GM12878 (cell line): ENCODE measurements at regions not wholly inside any gene's neighbourhood (a gene's known extent, or its start where the extent isn't known, plus 50 kb on each side); places are given as distances from the start of the nearest gene placed in this dataset.

ENCODE experiments used
- ATF7 ChIP-seq: fragments of 450-650 bp; IDR thresholded peaks from 2 replicates; pipeline ENCODE4 v1.6.1; 2016; ENCODE audit warnings: low read depth, mild to moderate bottlenecking
- BRCA1 ChIP-seq: IDR thresholded peaks from 2 replicates; pipeline ENCODE4 v1.6.1; 2011; ENCODE audit warnings: low read depth, low read length, improper control_type of control experiment
- CBFB ChIP-seq: IDR thresholded peaks from 2 replicates; pipeline ENCODE4 v1.6.1; 2016; ENCODE audit warnings: antibody characterized with exemption, low read depth
- CREM ChIP-seq: IDR thresholded peaks from 2 replicates; pipeline ENCODE4 v1.6.1; 2014; ENCODE audit warnings: antibody characterized with exemption, low read depth
- E2F4 ChIP-seq: IDR thresholded peaks from 2 replicates; pipeline ENCODE4 v1.6.1; 2012; ENCODE audit warnings: low read depth, low read length, improper control_type of control experiment
- EED ChIP-seq: sonication (generic); IDR thresholded peaks from 2 replicates; pipeline ENCODE4 v1.6.1; 2016; ENCODE audit warnings: antibody characterized with exemption, low read depth
- GABPA ChIP-seq: IDR thresholded peaks from 2 replicates; pipeline ENCODE4 v1.6.1; 2014; ENCODE audit warnings: antibody characterized with exemption, low read depth, mild to moderate bottlenecking, inconsistent platforms
- HDGF ChIP-seq: fragments of 450-650 bp; IDR thresholded peaks from 2 replicates; pipeline ENCODE4 v1.6.1; 2016; ENCODE audit warnings: antibody characterized with exemption
- IRF5 ChIP-seq: fragments of 450-650 bp; IDR thresholded peaks from 2 replicates; pipeline ENCODE4 v1.6.1; 2017; ENCODE audit warnings: borderline replicate concordance
- NBN ChIP-seq: fragments of 450-650 bp; IDR thresholded peaks from 2 replicates; pipeline ENCODE4 v1.6.1; 2016
- NFXL1 ChIP-seq: fragments of 450-650 bp; IDR thresholded peaks from 2 replicates; pipeline ENCODE4 v1.6.1; 2017; ENCODE audit warnings: antibody characterized with exemption, mild to moderate bottlenecking, borderline replicate concordance
- PBX3 ChIP-seq: IDR thresholded peaks from 2 replicates; pipeline ENCODE4 v1.6.1; 2011; ENCODE audit warnings: mild to moderate bottlenecking, low read depth, low read length, moderate library complexity; ENCODE audit not compliant: insufficient replicate concordance
- PKNOX1 ChIP-seq: fragments of 450-650 bp; IDR thresholded peaks from 2 replicates; pipeline ENCODE4 v1.6.1; 2016; ENCODE audit warnings: mild to moderate bottlenecking
- RAD21 ChIP-seq: IDR thresholded peaks from 2 replicates; pipeline ENCODE4 v1.6.1; 2011; ENCODE audit warnings: mild to moderate bottlenecking, low read depth, low read length, moderate library complexity; ENCODE audit not compliant: insufficient read depth
- RCOR1 ChIP-seq: conservative IDR thresholded peaks from 2 replicates; pipeline ENCODE4 v1.6.1; 2012; ENCODE audit warnings: low read depth, low read length, improper control_type of control experiment
- RELB ChIP-seq: fragments of 450-650 bp; IDR thresholded peaks from 2 replicates; pipeline ENCODE4 v1.6.1; 2017; ENCODE audit warnings: low read depth, mild to moderate bottlenecking, moderate library complexity
- SKIL ChIP-seq: fragments of 450-650 bp; IDR thresholded peaks from 2 replicates; pipeline ENCODE4 v1.6.1; 2017; ENCODE audit warnings: mild to moderate bottlenecking, low read depth, inconsistent platforms; ENCODE audit not compliant: poor library complexity, severe bottlenecking
- TBL1XR1 ChIP-seq: IDR thresholded peaks from 2 replicates; pipeline ENCODE4 v1.6.1; 2012; ENCODE audit warnings: low read depth, low read length, improper control_type of control experiment
- TCF7 ChIP-seq: IDR thresholded peaks from 2 replicates; pipeline ENCODE4 v1.6.1; 2014; ENCODE audit warnings: antibody characterized with exemption, borderline replicate concordance
- WRNIP1 ChIP-seq: IDR thresholded peaks from 2 replicates; pipeline ENCODE4 v1.6.1; 2011; ENCODE audit warnings: low read depth, low read length, improper control_type of control experiment, borderline replicate concordance
- YY1 ChIP-seq: IDR thresholded peaks from 2 replicates; pipeline ENCODE4 v1.6.1; 2011; ENCODE audit warnings: low read depth, mild to moderate bottlenecking, low read length
- ZBED1 ChIP-seq: IDR thresholded peaks from 2 replicates; pipeline ENCODE4 v1.6.1; 2016; ENCODE audit warnings: borderline replicate concordance

- TF ChIP-seq RAD21 (no peak), PKNOX1 (no peak), SKIL (peak; percentile 58), CREM (peak; percentile 8; the same call in 1 of the 2 replicates), TBL1XR1 (no peak), NFXL1 (no peak), IRF5 (no peak), ZBED1 (0 out of 2 replicates have a peak, but pooled peaks have one; percentile 13), TCF7 (no peak), ATF7 (peak; percentile 74), HDGF (no peak), RCOR1 (no peak), BRCA1 (no peak), PBX3 (no peak), EED (0 out of 2 replicates have a peak, but pooled peaks have one; percentile 25), CBFB (no peak), YY1 (0 out of 2 replicates have a peak, but pooled peaks have one; percentile 17), GABPA (no peak), E2F4 (no peak), RELB (peak; percentile 55; the same call in 1 of the 2 replicates), NBN (0 out of 2 replicates have a peak, but pooled peaks have one; percentile 66), WRNIP1 (no peak; the same call in 1 of the 2 replicates)
Measured at GRCh38 chr2:122739732-122740593, 984.5 kb downstream of the TSN start (continued).
